Mammary epithelial cell (primary cell): ENCODE measurements at regions not wholly inside any gene's neighbourhood (a gene's known extent, or its start where the extent isn't known, plus 50 kb on each side); places are given as distances from the start of the nearest gene placed in this dataset.

Source experiments
- EZH2 ChIP-seq: IDR thresholded peaks from 2 replicates; pipeline ENCODE4 v1.6.1; 2012; ENCODE audit warnings: low read length, inconsistent platforms, borderline replicate concordance
- TF ChIP-seq, protein P1 (sequence below), 2 donors: IDR thresholded peaks in 1 of 2; conservative IDR thresholded peaks in 1 of 2; 2 replicates each; pipeline ENCODE4 v1.5.1; 2011 to 2012; ENCODE audit warnings: inconsistent platforms in 2 of 2, low read length in 2 of 2, mild to moderate bottlenecking in 2 of 2, control low read depth in 1 of 2, low read depth in 1 of 2; ENCODE audit not compliant: insufficient read depth in 1 of 2; ENCODE audit errors: extremely low read depth in 1 of 2

- TF ChIP-seq, protein P1, sequence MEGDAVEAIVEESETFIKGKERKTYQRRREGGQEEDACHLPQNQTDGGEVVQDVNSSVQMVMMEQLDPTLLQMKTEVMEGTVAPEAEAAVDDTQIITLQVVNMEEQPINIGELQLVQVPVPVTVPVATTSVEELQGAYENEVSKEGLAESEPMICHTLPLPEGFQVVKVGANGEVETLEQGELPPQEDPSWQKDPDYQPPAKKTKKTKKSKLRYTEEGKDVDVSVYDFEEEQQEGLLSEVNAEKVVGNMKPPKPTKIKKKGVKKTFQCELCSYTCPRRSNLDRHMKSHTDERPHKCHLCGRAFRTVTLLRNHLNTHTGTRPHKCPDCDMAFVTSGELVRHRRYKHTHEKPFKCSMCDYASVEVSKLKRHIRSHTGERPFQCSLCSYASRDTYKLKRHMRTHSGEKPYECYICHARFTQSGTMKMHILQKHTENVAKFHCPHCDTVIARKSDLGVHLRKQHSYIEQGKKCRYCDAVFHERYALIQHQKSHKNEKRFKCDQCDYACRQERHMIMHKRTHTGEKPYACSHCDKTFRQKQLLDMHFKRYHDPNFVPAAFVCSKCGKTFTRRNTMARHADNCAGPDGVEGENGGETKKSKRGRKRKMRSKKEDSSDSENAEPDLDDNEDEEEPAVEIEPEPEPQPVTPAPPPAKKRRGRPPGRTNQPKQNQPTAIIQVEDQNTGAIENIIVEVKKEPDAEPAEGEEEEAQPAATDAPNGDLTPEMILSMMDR (conservative IDR thresholded peaks at IDR 0.05 in 1 of 2, IDR thresholded peaks at IDR 0.05 in 1 of 2; ENCODE audit: extremely low read depth in 1 of 2, insufficient read depth in 1 of 2, low read depth in 1 of 2, low read length in 2 of 2): no peak
- no peak for TF ChIP-seq EZH2
These were observed 1582.2 kb upstream of the ACVR2A start for GRCh38 chr2:146262606-146263005.
